ENCODE measurements at regions not wholly inside any gene's neighbourhood (a gene's known extent, or its start where the extent isn't known, plus 50 kb on each side); places are given as distances from the start of the nearest gene placed in this dataset.

DNA sequence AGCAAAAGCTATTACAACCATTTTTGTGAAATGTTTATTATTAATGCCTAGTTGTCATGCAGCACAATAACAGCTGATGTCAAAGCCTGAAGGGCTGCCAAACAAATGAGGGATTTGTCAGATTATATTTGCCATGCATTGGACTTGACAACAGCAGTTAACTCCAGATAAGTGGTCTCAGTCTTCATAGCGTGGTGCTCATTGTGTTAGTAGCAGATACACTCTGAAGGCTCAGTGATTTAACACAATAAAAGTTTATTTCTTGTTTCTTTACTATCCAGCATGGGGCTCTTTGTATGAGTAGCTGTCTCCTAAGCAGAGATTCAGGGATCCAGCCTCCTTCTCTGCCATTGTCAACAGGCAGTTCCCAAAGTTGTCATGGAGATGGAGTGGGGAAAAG, 76.0 kb upstream of the PTGFRN start:
- TF ChIP-seq EP300 (IDR thresholded peaks at IDR 0.05) = no peak
- TF ChIP-seq, protein P1, sequence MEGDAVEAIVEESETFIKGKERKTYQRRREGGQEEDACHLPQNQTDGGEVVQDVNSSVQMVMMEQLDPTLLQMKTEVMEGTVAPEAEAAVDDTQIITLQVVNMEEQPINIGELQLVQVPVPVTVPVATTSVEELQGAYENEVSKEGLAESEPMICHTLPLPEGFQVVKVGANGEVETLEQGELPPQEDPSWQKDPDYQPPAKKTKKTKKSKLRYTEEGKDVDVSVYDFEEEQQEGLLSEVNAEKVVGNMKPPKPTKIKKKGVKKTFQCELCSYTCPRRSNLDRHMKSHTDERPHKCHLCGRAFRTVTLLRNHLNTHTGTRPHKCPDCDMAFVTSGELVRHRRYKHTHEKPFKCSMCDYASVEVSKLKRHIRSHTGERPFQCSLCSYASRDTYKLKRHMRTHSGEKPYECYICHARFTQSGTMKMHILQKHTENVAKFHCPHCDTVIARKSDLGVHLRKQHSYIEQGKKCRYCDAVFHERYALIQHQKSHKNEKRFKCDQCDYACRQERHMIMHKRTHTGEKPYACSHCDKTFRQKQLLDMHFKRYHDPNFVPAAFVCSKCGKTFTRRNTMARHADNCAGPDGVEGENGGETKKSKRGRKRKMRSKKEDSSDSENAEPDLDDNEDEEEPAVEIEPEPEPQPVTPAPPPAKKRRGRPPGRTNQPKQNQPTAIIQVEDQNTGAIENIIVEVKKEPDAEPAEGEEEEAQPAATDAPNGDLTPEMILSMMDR (IDR thresholded peaks at IDR 0.05) = no peak
